TTC549 (cell line): ENCODE measurements at regions not wholly inside any gene's neighbourhood (a gene's known extent, or its start where the extent isn't known, plus 50 kb on each side); places are given as distances from the start of the nearest gene placed in this dataset.
"Not testable (repeated sequence)": the region's sequence is repeated elsewhere in the genome, so short reads cannot be mapped to it uniquely, and the experiment has no call there.

Source experiments
- FAIRE-seq: peaks from 2 replicates; lab custom pipeline; 2012; peaks lifted over from hg19 to GRCh38; lab: Jason Lieb, UNC

GRCh38 chr17:70523426-70523825 is 354.1 kb downstream of the KCNJ2 start:
- FAIRE-seq = no peak

GRCh38 chr17:70525035-70525434 is 355.7 kb downstream of the KCNJ2 start:
- not testable (repeated sequence) for FAIRE-seq

GRCh38 chr17:70525961-70526360 is 356.6 kb downstream of the KCNJ2 start:
- FAIRE-seq = no peak

- FAIRE-seq = no peak
These were observed 358.1 kb downstream of the KCNJ2 start for GRCh38 chr17:70527364-70527888.

GRCh38 chr17:70533427-70533826 is 364.1 kb downstream of the KCNJ2 start:
- no peak for FAIRE-seq

- no peak for FAIRE-seq
These were observed 366.7 kb downstream of the KCNJ2 start for GRCh38 chr17:70535986-70536385.

GRCh38 chr17:70539132-70539924 is 370.0 kb downstream of the KCNJ2 start:
- FAIRE-seq = no peak

- FAIRE-seq = no peak
These were observed 373.5 kb downstream of the KCNJ2 start for GRCh38 chr17:70542876-70543275.

- no peak for FAIRE-seq
These were observed 375.0 kb downstream of the KCNJ2 start for GRCh38 chr17:70544317-70544716.

GRCh38 chr17:70552230-70552981 is 383.1 kb downstream of the KCNJ2 start:
- FAIRE-seq = no peak

GRCh38 chr17:70552982-70553334 is 383.6 kb downstream of the KCNJ2 start:
- FAIRE-seq = no peak

- FAIRE-seq = no peak
These were observed 386.4 kb downstream of the KCNJ2 start for GRCh38 chr17:70555723-70556122.

- no peak for FAIRE-seq
These were observed 389.5 kb downstream of the KCNJ2 start for GRCh38 chr17:70558821-70559220.

- FAIRE-seq = no peak
These were observed 391.1 kb downstream of the KCNJ2 start for GRCh38 chr17:70560471-70560870.

- no peak for FAIRE-seq
These were observed 392.8 kb downstream of the KCNJ2 start for GRCh38 chr17:70562137-70562536.

GRCh38 chr17:70563281-70563820 is 394.0 kb downstream of the KCNJ2 start:
- FAIRE-seq = no peak

GRCh38 chr17:70564006-70564620 is 394.8 kb downstream of the KCNJ2 start:
- FAIRE-seq = no peak

GRCh38 chr17:70569128-70569527 is 399.8 kb downstream of the KCNJ2 start:
- FAIRE-seq = no peak

- no peak for FAIRE-seq
These were observed 408.1 kb downstream of the KCNJ2 start for GRCh38 chr17:70577456-70577855.

GRCh38 chr17:70581459-70581858 is 412.1 kb downstream of the KCNJ2 start:
- FAIRE-seq = no peak

- FAIRE-seq = no peak
These were observed 413.4 kb downstream of the KCNJ2 start for GRCh38 chr17:70582777-70583176.

GRCh38 chr17:70584255-70584654 is 414.9 kb downstream of the KCNJ2 start:
- FAIRE-seq = no peak

- no peak for FAIRE-seq
These were observed 418.7 kb downstream of the KCNJ2 start for GRCh38 chr17:70588003-70588402.
